Fibroblast of the conjunctiva (primary cell): ENCODE measurements at regions not wholly inside any gene's neighbourhood (a gene's known extent, or its start where the extent isn't known, plus 50 kb on each side); places are given as distances from the start of the nearest gene placed in this dataset.

Source experiments
- DNase-seq: peaks from one replicate; pipeline ENCODE4 v3.0.0-alpha.2; 2010; ENCODE audit warnings: low read depth

GRCh38 chr11:70608568-70609470 lies 210.5 kb downstream of the CTTN start:
- DNase-seq = no peak

GRCh38 chr11:70610566-70611565 lies 212.5 kb downstream of the CTTN start:
- DNase-seq = no peak

- DNase-seq = no peak
Measured at GRCh38 chr11:70611821-70612220, 213.5 kb downstream of the CTTN start.

DNA sequence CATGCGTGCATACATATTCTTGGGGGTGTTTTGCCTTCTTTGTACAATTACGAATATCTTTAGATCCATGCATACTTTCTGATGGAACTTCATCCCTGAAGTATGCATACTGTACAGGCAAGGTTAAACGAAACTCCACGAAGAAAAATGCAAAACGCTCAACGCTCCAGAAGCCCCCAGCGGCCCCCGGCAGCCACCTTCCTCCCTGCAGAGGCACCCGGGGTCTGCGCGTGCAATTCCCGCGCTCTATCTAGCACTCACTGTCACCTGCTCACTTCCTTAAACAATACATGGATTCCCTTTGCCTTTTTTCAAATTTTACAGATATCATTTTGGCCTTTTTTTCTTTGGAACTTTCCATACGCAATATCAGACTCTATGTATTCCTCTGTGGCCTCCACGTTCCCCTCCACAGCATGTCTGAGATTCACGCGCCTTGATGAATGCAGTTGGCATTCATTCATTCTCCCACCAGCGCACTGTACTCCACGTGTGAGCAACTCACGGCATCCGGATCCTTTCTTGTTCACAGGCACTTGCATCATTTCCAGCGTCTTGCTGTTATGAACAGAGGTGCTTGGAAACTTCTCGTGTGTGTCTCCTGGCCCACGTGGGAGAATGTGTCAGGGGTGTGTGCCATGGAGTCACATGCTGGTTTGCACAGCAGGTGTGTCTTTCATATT lies 214.3 kb downstream of the CTTN start:
- no peak for DNase-seq

DNA sequence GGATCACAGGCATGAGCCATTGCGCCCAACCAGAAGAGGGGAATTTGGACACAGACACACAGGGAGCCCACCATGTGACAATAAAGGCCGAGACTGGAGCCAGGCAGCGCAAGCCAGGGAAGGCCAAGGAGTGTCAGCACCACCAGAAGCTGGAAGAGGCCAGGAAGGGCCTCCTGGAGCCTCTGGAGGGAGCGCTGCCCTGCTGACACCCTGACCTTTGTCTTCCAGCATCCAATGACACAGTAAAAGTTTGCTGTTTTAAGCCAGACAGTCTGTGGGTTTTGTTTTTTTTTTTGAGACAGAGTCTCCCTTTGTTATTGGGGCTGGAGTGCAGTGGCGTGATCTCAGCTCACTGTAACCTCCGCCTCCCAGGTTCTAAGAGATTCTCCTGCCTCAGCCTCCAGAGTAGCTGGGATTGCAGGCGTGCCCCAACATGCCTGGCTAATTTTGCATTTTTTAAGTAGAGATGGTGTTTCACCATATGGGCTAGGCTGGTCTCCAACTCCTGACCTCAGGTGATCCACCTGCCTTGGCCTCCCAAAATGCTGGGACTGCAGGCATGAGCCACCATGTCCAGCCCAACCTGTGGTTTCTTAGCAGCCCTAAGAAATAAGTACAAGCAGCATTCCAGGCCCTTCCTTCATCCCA lies 215.8 kb downstream of the CTTN start:
- no peak for DNase-seq

DNA sequence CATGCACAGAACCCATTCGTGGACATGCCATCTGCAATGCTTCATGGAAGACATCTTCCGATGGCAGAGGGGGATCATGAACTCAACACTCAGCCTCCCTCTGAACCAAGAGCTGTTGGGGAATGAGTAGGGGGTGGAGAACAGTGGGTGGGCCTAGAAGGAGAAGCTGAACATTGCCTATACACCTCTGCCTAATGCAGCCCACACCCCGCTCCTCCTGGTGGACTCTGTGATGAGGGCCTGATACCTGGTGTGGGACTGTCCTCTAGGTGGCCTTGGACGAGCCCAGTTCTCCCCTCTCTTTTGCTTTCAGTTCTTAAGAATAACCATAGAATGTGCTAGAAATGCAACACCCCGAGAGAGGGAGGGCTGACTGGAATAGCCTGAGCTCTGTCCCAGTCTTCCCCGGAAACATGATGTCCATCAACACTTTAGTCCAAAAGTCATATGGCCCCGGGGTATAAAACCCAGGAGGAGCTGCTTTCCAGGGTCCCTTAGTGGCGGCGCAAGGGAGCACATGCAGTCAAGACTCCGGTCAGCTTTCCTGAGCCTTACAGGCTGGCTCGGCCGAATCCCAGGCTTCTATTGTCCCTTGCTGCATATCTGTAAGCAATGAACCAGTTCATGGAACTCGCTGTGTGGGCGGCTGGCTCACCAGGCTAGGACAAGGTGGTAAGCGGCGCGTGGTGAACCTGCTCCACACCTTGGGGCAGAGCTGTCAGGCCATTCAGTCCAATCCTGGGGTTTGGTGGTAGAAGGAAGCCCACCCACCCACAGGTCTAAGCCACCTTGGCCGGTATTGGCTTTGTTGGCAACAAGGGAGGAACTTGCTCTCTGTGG lies 216.9 kb downstream of the CTTN start:
- no peak for DNase-seq

GRCh38 chr11:70616317-70616716 lies 218.0 kb downstream of the CTTN start:
- DNase-seq = no peak

DNA sequence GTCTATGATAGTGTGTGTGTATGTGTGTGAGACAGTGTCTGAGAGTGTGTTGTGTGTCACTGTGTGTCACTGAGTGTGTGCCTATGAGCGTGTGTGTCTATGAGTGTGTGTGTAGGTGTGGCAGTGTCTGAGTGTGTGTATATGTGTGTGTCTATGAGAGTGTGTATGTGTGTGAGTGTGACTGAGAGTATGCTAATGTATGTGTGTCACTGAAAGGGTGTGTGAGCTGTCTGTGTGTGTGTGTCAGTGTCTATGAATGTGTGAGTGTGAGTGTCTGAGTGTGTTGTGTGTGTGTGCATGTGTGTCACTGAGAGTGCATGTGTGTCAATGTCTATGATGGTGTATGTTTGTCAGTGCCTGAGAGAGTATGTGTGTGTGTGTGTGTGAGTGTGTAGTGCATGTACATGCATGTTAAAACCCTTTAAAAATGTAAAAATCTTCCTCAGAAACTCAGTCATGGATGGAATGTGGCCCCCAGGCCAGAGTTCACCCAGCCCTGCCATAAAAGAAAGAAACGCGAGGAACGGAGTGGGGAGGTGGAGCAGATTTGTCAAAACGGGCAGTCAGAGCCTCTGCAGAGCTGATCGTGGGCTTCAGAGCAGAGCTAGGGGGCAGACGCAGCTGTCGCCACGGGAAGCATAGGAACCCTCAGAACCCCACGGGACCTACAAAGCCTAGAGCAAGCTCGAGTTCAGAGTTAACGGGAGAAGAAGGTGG lies 218.8 kb downstream of the CTTN start:
- no peak for DNase-seq

GRCh38 chr11:70618431-70619101 lies 220.2 kb downstream of the CTTN start:
- no peak for DNase-seq

GRCh38 chr11:70619591-70619990 lies 221.3 kb downstream of the CTTN start:
- DNase-seq = no peak

- DNase-seq = no peak
Measured at GRCh38 chr11:70620510-70621184, 222.3 kb downstream of the CTTN start.

DNA sequence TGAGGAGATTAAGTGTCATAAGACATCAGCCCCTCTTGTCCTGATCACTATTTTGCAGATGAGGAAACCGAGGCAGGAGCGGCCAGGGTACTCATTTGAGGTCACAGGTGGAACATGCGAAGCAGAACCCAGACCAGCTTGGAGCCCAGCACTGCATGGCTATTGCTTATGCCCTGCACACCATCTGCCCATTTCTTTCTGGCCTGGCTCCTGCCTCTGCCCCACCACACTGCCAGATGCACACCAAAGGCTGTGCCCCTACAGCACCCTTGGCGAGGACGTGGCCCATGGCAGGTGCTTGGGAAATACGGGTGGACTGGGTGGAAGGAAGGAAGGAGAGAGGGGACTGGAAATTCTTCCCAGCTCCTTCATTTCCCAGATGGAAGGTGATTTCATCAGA lies 222.9 kb downstream of the CTTN start:
- no peak for DNase-seq

DNA sequence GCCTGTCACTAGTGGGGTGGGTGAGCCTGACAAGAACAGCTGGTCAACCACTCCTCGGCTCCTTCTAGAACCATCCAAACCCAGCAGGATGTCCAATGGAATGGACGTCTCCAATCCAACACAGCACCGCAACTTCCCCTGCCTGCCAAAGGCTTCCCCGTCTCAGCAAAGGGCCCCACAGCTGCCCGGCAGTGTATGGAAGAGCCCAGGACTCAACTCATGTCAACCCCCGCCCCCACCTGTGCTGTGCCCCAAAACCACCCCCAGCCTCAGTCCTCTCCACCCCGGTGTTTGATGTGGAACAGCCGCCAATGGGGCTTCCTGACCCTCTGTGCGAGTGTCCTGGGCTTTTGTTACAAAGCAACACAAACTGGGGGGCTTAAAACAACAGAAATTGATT lies 223.8 kb downstream of the CTTN start:
- DNase-seq = no peak

- no peak for DNase-seq
Measured at GRCh38 chr11:70623906-70624597, 225.7 kb downstream of the CTTN start.

DNA sequence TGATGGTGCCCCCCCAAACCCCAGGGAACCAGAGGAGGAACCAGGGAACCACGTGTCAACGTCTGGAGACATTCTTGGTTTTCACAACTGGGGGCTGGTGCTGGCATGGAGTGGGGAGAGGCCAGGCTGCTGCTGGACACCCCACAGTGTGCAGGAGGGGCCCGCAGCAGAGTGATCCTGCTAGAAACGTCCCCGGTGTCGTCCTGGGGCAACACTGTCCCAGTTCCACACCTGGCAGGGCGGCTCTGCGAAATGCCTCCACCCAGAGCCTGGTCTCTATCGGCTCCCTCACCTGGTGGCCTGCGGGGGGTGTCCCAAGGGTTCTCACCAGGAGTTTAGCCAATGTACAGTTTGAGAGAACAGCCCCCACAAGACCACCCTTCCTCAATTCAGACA lies 226.3 kb downstream of the CTTN start:
- DNase-seq = no peak

DNA sequence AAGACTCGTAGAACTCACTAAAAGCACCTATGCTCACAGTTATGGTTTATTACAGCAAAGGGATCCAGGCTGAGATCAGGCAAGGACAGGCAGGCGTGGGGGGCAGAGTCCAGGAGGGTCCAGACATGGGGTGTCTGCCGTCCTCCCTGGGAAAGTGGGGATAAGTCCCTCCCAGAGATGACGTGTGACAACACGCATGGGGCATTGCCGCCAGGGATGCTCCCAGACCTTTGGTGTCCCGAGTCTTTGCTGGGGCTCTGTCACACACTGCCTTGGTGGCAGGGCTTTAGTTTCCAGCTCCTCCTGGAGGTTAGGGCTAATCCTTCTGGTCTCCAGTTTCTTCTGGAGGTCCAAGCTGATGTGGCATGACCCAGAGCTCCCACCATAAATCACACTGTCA lies 226.7 kb downstream of the CTTN start:
- DNase-seq = no peak

- DNase-seq = no peak
Measured at GRCh38 chr11:70625582-70626518, 227.5 kb downstream of the CTTN start.
